ENCODE measurements at regions not wholly inside any gene's neighbourhood (a gene's known extent, or its start where the extent isn't known, plus 50 kb on each side); places are given as distances from the start of the nearest gene placed in this dataset.

- Histone ChIP-seq H3K4me1 (replicated peaks) (no peaks in the 10 kb centered on the region), H3K9me3 (no peaks in the 10 kb centered on the region), H3K27me3 (replicated peaks; ENCODE audit: insufficient read depth) (no peaks in the 10 kb centered on the region), H3K4me3 (no peak overlapping the region), H3K36me3 (no peaks in the 10 kb centered on the region), H3K27ac (no peak overlapping the region)
- DNase-seq (ENCODE audit: low spot score): no peak
- 87% methylated on average over 10 of the region's 12 CpGs for WGBS
- no peak for TF ChIP-seq CTCF (IDR thresholded peaks at IDR 0.05)
- no peak for TF ChIP-seq POLR2A (IDR thresholded peaks at IDR 0.05)
- no peak for TF ChIP-seq POLR2AphosphoS5 (IDR thresholded peaks at IDR 0.05)
- intact Hi-C loops (cut with DNase I): no loop called here
These were observed 160.8 kb downstream of the CBLL2 start for GRCh38 chrX:22433292-22434070.

- no peak for TF ChIP-seq POLR2A (IDR thresholded peaks at IDR 0.05)
- no peak for TF ChIP-seq POLR2AphosphoS5 (IDR thresholded peaks at IDR 0.05)
- no peak for TF ChIP-seq CTCF (IDR thresholded peaks at IDR 0.05)
- no peaks in the 10 kb centered on the region for H3K9me3 ChIP-seq
- intact Hi-C loops (cut with DNase I): no loop called here
- no peak for DNase-seq (ENCODE audit: low spot score)
- H3K36me3 ChIP-seq: no peaks in the 10 kb centered on the region
- no peaks in the 10 kb centered on the region for H3K4me1 ChIP-seq (replicated peaks)
- H3K27me3 ChIP-seq (replicated peaks; ENCODE audit: insufficient read depth): no peaks in the 10 kb centered on the region
- no peak overlapping the region for H3K27ac ChIP-seq
- no peak overlapping the region for H3K4me3 ChIP-seq
- 82% methylated on average over 1 of the region's 1 CpG for WGBS
These were observed 173.2 kb downstream of the CBLL2 start for GRCh38 chrX:22445880-22446279.

- DNase-seq (ENCODE audit: low spot score): no peak
- WGBS: 98% methylated on average over 2 of the region's 2 CpGs
- no peaks in the 10 kb centered on the region for H3K27me3 ChIP-seq (replicated peaks; ENCODE audit: insufficient read depth)
- no peak overlapping the region for H3K27ac ChIP-seq
- no peaks in the 10 kb centered on the region for H3K4me1 ChIP-seq (replicated peaks)
- intact Hi-C loops (cut with DNase I): no loop called here
- TF ChIP-seq POLR2A (IDR thresholded peaks at IDR 0.05) (no peak), CTCF (IDR thresholded peaks at IDR 0.05) (no peak), POLR2AphosphoS5 (IDR thresholded peaks at IDR 0.05) (no peak)
- H3K36me3 ChIP-seq: no peaks in the 10 kb centered on the region
- no peaks in the 10 kb centered on the region for H3K9me3 ChIP-seq
- H3K4me3 ChIP-seq: no peak overlapping the region
These were observed 190.2 kb downstream of the CBLL2 start for GRCh38 chrX:22462959-22463358.

- H3K27me3 ChIP-seq (replicated peaks; ENCODE audit: insufficient read depth): no peaks in the 10 kb centered on the region
- intact Hi-C loops (cut with DNase I): no loop called here
- TF ChIP-seq POLR2A (IDR thresholded peaks at IDR 0.05) (no peak), CTCF (IDR thresholded peaks at IDR 0.05) (no peak), POLR2AphosphoS5 (IDR thresholded peaks at IDR 0.05) (no peak)
- no peaks in the 10 kb centered on the region for H3K9me3 ChIP-seq
- H3K36me3 ChIP-seq: no peaks in the 10 kb centered on the region
- DNase-seq (ENCODE audit: low spot score): no peak
- H3K4me3 ChIP-seq: no peak overlapping the region
- H3K4me1 ChIP-seq (replicated peaks): no peaks in the 10 kb centered on the region
- WGBS: 80% methylated on average over 2 of the region's 2 CpGs
- H3K27ac ChIP-seq: no peak overlapping the region
These were observed 194.9 kb downstream of the CBLL2 start for GRCh38 chrX:22467571-22467970.

GRCh38 chrX:22481436-22481835 lies 208.7 kb downstream of the CBLL2 start:
- intact Hi-C loops (cut with DNase I): no loop called here
- DNase-seq (ENCODE audit: low spot score): no peak
- Histone ChIP-seq H3K9me3 (no peaks in the 10 kb centered on the region), H3K36me3 (no peaks in the 10 kb centered on the region), H3K4me3 (no peak overlapping the region), H3K27ac (no peak overlapping the region), H3K4me1 (replicated peaks) (no peaks in the 10 kb centered on the region), H3K27me3 (replicated peaks; ENCODE audit: insufficient read depth) (no peaks in the 10 kb centered on the region)
- TF ChIP-seq POLR2AphosphoS5 (IDR thresholded peaks at IDR 0.05) (no peak), CTCF (IDR thresholded peaks at IDR 0.05) (no peak), POLR2A (IDR thresholded peaks at IDR 0.05) (no peak)
- 79% methylated on average over 2 of the region's 2 CpGs for WGBS

All from prostate gland (tissue), 2 donors.